NCI-H510A (cell line): ENCODE measurements at regions not wholly inside any gene's neighbourhood (a gene's known extent, or its start where the extent isn't known, plus 50 kb on each side); places are given as distances from the start of the nearest gene placed in this dataset.

ENCODE experiments used
- DNase-seq: peaks from one replicate; lab custom pipeline; 2025; lab: John Stamatoyannopoulos, UW

DNA sequence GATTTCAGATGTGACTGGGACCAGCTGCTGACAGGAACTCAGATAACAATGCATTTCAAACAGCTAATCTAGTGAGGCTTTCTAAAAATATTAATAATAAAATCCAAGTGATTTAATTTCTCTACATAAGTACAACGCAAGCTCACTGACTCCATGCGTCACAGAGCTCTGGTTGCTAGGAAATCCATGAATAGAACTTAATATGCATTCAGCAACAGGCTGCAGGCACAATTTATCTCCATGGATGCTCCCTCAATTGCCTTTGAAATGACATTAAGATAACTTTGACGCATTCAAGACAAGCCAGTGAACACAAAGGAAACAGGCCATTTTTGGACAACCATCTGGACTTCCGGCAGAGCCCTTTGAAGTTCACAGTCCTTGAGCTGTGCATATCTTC, 118.7 kb upstream of the COL1A2 start:
- no peak for DNase-seq

DNA sequence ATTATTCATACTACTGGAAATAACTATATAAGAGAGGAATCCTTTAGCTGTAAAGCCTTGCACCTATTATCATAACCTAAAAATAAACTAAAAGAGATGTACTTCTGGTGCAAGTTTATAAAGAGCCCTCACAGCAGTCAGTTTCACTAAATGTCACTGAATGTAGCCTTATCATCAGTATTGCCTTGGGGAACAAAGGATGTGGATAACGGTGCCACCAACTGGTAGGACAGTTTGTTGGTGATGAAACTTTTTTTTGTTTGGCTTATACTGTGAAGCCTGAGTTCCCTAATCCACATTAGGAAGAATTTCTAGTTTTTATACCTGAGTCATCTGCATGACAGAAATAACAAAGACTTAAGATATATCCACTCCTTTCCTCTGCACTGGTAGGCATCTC, 117.9 kb upstream of the COL1A2 start:
- DNase-seq: no peak

DNA sequence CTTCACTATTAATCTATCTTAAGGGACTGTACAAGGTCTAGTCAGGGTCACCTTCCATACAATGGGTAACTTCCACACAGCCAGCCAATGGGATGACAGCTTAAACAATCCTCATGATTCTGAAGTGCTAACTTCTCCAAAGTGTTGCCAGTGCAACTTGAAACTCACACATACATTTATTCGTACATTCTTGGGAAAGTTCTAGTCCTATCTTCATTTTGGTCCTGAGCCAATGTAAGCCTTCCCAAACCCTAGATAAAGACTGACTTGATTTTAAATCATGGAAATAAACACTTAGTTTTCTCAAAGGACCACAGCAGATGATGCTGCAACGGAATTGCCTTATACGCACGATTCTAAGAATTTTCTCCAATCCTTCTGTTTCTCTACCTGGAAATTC, 117.5 kb upstream of the COL1A2 start:
- DNase-seq: no peak

DNA sequence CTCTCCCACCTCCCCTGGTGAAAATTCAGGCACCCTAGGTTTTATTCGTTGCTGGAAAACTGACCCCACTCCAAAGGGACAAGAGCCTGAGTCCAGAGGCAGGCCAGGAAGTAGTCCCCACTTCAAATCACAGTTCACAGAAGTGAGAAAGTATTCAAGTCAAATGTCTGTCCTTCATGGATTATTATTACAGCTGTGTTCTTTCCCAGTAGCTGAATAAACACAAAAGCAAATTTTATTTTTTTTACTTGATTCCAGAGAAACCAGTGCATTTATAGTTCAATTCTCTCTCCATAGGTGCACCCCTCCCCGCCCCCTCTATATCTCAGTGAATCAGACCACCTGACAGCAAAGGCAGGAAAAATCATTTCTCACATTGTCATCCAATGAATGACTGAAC, 113.8 kb upstream of the COL1A2 start:
- no peak for DNase-seq

GRCh38 chr7:94284104-94284503, 110.6 kb upstream of the COL1A2 start:
- no peak for DNase-seq

DNA sequence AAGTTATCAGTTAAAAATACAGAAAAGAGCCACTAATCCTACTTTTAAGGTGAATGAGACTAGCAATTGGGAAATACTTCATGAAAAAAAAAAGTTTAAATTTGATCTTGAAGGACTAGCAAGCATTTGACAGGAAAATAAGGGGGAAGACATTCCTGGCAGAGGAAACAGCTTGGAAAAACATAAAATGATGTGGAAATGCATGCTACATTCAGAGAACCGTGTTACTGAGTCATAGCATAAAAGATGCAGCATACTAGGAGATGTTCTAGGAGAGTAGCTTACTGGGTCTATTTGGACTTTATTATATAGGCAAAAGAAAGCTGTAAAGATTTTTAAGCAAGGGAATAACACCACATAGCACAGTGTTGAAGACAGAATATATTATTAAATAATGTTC, 108.6 kb upstream of the COL1A2 start:
- DNase-seq: no peak

DNA sequence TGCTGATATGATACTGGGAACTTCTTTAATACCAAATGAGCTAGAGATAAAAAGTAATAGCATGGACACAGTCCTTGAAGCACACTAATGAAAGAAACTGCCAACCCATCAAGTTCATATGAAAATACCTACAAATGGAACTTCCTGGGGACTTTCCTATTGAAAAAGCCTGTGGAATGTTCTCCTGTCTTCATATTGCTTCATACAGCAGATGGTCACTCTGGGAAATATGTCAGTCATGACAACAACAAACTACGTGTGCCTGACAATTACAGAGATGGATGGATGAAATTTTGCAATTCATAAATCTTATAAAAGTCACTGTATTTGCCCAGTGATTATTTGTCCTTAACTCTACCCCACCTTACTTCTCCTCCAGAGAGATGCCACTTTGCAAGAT, 106.6 kb upstream of the COL1A2 start:
- DNase-seq: no peak

DNA sequence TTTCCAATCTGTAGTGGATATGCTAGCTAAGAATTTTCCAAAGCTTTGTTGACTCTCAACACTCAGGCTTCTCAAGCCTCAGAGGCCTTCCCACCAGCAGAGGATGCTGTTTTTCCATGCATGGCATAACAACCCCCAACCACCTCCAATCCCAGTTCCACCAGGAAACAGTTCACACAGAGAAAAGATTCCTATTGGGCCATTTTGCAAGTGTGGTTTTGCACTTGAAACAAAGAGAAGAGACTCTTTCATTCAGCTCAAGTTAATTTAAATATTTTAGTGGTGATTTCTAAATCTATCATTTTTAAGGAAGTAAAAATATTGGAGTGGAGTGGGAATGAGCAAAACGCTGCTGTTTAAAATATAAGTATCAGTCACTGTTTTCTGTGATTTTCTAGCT, 105.6 kb upstream of the COL1A2 start:
- DNase-seq: peak; percentile 29

DNA sequence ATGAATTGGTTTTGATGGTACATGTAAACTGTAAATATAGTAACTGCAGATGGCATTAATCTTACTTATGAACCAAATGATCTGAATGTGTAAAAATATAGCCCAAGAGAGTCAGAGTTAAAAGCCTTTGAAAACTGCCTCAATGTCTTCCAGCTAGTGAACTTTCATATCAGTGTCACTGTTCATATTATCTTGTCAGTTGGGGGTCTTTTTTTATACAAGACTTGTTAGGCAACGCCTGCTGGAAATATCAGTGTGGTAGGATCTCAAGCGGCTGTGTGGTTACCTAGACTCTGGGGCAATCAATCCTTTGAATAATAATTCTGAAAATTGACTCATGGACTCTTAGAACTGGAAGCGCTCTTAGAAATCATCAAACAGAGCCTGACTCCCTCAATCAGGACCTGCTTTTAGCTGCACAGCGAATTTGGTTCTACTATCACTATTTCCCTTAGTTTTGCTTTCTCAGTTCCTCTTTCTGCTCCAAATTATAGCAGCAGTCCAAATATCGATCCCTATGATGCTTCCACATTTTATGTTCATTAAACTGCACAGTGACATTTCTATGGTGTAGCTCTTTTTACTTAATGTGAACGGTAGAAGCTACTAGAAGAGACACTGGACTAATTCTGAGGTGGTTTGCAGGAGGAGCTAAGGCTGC, 100.1 kb upstream of the COL1A2 start:
- no peak for DNase-seq

DNA sequence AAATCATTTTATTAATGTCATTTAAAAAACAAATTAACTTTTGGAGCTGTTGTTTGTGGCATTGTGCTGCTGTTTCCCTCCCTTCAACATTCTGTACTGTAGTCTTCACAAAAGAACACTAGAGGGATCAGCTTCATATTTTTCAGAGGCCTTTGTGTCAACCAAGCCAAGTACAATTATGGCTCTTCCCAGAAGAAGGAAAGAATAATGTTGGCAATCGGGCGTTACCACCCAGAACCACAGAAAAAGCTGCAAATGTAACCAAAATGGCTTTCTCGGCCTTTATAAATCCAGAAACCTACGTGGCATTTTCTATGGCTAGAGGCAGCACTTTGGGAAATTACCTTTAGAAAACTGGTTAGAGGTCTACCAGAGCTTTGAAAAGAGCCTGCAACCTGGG, 98.8 kb upstream of the COL1A2 start:
- DNase-seq: no peak

- no peak for DNase-seq
Measured at GRCh38 chr7:94296881-94297280, 97.8 kb upstream of the COL1A2 start.

- DNase-seq: no peak
Measured at GRCh38 chr7:94297397-94297838, 97.3 kb upstream of the COL1A2 start.

GRCh38 chr7:94298943-94299342, 95.8 kb upstream of the COL1A2 start:
- no peak for DNase-seq

- DNase-seq: no peak
Measured at GRCh38 chr7:94300176-94300835, 94.4 kb upstream of the COL1A2 start.

DNA sequence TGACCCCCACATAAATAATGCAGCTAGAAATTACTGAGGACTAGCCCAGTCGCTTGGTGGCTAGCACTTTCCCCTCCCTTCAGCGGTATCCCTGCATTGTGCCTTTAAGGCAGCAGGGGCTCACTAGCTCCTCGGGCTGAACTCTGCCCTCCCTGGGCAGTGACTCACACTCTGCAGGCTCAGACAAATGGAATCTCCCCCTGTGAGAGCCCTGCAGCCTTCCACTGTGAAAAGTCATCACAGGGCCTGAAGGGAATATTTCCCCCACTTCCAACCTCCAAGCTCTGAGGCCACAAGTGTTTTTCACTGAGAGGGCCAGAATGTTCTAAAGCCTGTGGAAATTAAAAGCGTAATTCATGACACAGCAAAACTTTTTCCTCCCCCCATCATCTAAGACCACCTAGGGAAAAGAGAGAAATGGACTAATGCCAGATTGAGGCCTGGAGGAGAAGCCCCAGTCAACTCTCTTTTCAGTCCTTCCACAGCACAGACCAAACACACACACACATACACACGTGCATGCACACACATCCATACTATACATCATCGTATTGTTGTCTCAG, 93.6 kb upstream of the COL1A2 start:
- no peak for DNase-seq

GRCh38 chr7:94303118-94303517, 91.6 kb upstream of the COL1A2 start:
- DNase-seq: no peak

GRCh38 chr7:94303695-94304094, 91.0 kb upstream of the COL1A2 start:
- no peak for DNase-seq

DNA sequence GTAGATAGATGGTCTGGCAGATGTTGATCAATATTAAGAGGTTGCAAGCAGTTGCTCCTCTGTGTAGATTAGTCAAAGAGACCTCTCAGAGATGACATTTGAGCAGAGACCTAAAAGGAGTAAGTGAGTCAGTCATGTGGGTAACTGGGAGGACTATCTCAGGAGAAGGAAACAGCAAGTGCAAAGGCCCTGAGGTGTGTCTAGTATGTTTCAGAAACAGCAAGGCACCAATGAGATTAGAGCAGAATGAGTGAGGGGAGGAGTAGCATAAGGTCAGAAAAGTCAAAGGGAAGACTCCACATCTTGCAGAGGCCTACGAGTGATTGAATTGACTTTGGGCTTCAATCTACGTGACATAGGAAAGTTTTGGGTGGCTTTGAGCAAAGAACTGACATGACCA, 89.8 kb upstream of the COL1A2 start:
- DNase-seq: no peak

DNA sequence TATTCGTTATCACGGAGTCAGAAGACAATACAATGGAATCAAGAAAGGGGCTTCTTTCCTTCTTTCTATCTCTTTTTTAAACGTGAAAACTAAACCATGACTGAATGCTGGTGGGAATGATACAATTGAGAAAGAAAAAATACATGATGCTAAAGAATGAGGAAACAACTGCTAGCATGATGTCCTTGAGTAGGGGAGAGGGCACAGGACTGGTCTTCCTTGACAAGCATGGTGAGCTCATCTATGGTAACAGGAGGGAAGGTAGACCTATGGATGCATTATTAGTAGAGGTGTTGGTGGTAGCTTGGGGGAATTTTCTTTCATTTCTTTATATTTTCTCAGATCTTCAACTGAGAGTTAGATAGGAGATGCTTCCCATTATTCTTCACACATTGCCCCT, 88.9 kb upstream of the COL1A2 start:
- no peak for DNase-seq

DNA sequence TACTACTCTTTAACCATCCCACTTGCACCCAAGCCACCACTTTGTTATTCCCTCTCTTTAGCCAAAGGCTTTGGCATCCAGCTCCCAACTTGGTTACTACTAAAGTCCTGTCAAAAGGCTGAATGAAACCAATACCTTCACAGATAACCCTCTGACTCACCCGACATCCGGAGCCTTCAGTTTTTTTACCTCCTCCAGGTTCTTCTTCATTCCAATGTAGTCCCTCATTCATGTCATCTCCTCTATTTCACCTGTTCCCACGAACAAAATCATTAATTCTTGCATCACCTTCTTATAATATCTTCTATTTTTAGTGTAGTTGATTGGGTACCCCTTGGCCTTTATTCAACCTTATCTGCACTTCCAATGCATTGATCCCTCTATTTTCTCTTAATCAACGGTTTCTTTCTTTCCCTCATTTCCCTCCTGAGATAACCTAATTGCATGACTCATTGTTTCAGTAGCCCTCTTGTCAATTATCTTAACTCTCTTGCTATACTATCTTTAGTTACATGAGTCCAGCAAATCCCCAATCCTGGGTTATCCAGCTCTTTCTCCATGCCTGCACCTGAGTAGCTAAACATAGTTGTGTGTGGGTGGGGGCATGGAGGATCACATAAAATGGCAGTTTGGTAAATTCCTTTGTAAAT, 87.2 kb upstream of the COL1A2 start:
- no peak for DNase-seq

DNA sequence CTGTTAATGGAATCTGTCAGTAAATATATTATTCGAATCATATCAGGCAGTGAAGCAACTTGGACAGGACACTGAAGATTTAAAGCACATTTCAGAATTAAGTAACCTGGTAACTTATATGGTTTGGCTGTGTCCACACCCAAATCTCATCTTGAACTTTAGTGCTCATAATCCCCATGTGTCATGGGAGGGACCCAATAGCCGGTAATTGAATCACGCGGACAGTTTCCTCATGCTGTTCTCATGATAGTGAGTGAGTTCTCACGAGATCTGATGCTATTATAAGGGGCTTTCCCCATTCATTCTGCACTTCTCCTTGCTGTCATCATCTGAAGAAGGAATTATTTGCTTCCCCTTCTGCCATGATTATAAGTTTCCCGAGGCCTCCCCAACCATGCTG, 83.2 kb upstream of the COL1A2 start:
- no peak for DNase-seq

GRCh38 chr7:94313926-94314325, 80.8 kb upstream of the COL1A2 start:
- no peak for DNase-seq
